HCT116 (cell line): ENCODE measurements at regions not wholly inside any gene's neighbourhood (a gene's known extent, or its start where the extent isn't known, plus 50 kb on each side); places are given as distances from the start of the nearest gene placed in this dataset.

Experiments used
- ELF1 ChIP-seq: IDR thresholded peaks from 2 replicates; pipeline ENCODE4 v1.6.1; 2012; ENCODE audit warnings: low read depth, borderline replicate concordance
- EZH2 ChIP-seq: fragments of 200-600 bp; sonication (generic); IDR thresholded peaks from 2 replicates; pipeline ENCODE4 v1.6.1; 2017; ENCODE audit warnings: antibody characterized with exemption, mixed run types
- EZH2phosphoT487 ChIP-seq: fragments of 200-600 bp; IDR thresholded peaks from 2 replicates; pipeline ENCODE4 v1.6.1; 2018; ENCODE audit warnings: antibody characterized with exemption, borderline replicate concordance
- POLR2A ChIP-seq: IDR thresholded peaks from 2 replicates; pipeline ENCODE4 v1.7.0; 2011; ENCODE audit warnings: borderline replicate concordance; ENCODE audit not compliant: insufficient read depth, insufficient read length; ENCODE audit errors: extremely low read depth
- POLR2AphosphoS5 ChIP-seq: IDR thresholded peaks from 2 replicates; pipeline ENCODE4 v1.6.1; 2011; ENCODE audit warnings: mild to moderate bottlenecking, low read depth, low read length, moderate library complexity
- SP1 ChIP-seq: IDR thresholded peaks from 2 replicates; pipeline ENCODE4 v1.6.1; 2012; ENCODE audit warnings: low read depth
- TF ChIP-seq, protein P1 (sequence below), 3 experiments: fragments of 200-600 bp in 1 of 3; sonication (generic) in 1 of 3; IDR thresholded peaks in 2 of 3; conservative IDR thresholded peaks in 1 of 3; 2 replicates each; pipeline ENCODE4 v1.5.1; 2012 to 2017; ENCODE audit warnings: low read depth in 2 of 3, low read length in 2 of 3, antibody characterized with exemption in 1 of 3, borderline replicate concordance in 1 of 3, control low read depth in 1 of 3, mild to moderate bottlenecking in 1 of 3, mixed read lengths in 1 of 3, mixed run types in 1 of 3, moderate library complexity in 1 of 3; ENCODE audit not compliant: insufficient read depth in 1 of 3
- TF ChIP-seq, protein P2 (sequence below): IDR thresholded peaks from 2 replicates; pipeline ENCODE4 v1.6.1; 2011; ENCODE audit warnings: mild to moderate bottlenecking, low read length, moderate library complexity; ENCODE audit not compliant: insufficient replicate concordance; ENCODE audit errors: extremely low read depth
- TF ChIP-seq, protein P3 (sequence below): IDR thresholded peaks from 2 replicates; pipeline ENCODE4 v1.6.1; 2012
- TF ChIP-seq, protein P4 (sequence below): IDR thresholded peaks from 2 replicates; pipeline ENCODE4 v1.6.1; 2012; ENCODE audit warnings: low read depth

DNA sequence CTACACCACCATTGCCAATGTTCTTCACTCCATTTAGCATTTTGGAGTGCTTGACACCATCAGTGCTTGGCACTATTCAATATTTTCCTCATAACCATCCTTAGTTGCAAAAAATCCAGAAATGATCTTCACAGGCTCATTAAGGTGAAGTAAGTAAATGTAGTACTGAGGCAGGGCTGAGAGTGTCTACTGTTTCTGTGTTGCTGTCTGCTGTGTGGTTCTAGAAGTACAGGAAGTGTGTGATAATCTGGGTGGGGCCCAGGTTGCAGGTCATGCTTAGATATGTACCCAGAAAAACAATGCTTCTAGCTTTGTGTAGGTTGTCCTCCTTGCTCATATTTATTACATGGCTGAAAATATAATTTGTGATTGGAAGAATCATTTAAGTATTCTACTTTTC is 411.8 kb upstream of the CCDC179 start:
- TF ChIP-seq EZH2 = no peak
- no peak for TF ChIP-seq POLR2AphosphoS5
- TF ChIP-seq EZH2phosphoT487 = no peak
- TF ChIP-seq, protein P1, sequence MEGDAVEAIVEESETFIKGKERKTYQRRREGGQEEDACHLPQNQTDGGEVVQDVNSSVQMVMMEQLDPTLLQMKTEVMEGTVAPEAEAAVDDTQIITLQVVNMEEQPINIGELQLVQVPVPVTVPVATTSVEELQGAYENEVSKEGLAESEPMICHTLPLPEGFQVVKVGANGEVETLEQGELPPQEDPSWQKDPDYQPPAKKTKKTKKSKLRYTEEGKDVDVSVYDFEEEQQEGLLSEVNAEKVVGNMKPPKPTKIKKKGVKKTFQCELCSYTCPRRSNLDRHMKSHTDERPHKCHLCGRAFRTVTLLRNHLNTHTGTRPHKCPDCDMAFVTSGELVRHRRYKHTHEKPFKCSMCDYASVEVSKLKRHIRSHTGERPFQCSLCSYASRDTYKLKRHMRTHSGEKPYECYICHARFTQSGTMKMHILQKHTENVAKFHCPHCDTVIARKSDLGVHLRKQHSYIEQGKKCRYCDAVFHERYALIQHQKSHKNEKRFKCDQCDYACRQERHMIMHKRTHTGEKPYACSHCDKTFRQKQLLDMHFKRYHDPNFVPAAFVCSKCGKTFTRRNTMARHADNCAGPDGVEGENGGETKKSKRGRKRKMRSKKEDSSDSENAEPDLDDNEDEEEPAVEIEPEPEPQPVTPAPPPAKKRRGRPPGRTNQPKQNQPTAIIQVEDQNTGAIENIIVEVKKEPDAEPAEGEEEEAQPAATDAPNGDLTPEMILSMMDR (IDR thresholded peaks at IDR 0.05 in 2 of 3, conservative IDR thresholded peaks at IDR 0.05 in 1 of 3; ENCODE audit: borderline replicate concordance in 1 of 3, insufficient read depth in 1 of 3, low read depth in 2 of 3, low read length in 2 of 3) = no peak
- no peak for TF ChIP-seq POLR2A
- no peak for TF ChIP-seq SP1
- TF ChIP-seq, protein P2, sequence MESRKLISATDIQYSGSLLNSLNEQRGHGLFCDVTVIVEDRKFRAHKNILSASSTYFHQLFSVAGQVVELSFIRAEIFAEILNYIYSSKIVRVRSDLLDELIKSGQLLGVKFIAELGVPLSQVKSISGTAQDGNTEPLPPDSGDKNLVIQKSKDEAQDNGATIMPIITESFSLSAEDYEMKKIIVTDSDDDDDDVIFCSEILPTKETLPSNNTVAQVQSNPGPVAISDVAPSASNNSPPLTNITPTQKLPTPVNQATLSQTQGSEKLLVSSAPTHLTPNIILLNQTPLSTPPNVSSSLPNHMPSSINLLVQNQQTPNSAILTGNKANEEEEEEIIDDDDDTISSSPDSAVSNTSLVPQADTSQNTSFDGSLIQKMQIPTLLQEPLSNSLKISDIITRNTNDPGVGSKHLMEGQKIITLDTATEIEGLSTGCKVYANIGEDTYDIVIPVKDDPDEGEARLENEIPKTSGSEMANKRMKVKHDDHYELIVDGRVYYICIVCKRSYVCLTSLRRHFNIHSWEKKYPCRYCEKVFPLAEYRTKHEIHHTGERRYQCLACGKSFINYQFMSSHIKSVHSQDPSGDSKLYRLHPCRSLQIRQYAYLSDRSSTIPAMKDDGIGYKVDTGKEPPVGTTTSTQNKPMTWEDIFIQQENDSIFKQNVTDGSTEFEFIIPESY = no peak
- TF ChIP-seq, protein P3, sequence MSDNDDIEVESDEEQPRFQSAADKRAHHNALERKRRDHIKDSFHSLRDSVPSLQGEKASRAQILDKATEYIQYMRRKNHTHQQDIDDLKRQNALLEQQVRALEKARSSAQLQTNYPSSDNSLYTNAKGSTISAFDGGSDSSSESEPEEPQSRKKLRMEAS = no peak
- TF ChIP-seq ELF1 = no peak
- TF ChIP-seq, protein P4, sequence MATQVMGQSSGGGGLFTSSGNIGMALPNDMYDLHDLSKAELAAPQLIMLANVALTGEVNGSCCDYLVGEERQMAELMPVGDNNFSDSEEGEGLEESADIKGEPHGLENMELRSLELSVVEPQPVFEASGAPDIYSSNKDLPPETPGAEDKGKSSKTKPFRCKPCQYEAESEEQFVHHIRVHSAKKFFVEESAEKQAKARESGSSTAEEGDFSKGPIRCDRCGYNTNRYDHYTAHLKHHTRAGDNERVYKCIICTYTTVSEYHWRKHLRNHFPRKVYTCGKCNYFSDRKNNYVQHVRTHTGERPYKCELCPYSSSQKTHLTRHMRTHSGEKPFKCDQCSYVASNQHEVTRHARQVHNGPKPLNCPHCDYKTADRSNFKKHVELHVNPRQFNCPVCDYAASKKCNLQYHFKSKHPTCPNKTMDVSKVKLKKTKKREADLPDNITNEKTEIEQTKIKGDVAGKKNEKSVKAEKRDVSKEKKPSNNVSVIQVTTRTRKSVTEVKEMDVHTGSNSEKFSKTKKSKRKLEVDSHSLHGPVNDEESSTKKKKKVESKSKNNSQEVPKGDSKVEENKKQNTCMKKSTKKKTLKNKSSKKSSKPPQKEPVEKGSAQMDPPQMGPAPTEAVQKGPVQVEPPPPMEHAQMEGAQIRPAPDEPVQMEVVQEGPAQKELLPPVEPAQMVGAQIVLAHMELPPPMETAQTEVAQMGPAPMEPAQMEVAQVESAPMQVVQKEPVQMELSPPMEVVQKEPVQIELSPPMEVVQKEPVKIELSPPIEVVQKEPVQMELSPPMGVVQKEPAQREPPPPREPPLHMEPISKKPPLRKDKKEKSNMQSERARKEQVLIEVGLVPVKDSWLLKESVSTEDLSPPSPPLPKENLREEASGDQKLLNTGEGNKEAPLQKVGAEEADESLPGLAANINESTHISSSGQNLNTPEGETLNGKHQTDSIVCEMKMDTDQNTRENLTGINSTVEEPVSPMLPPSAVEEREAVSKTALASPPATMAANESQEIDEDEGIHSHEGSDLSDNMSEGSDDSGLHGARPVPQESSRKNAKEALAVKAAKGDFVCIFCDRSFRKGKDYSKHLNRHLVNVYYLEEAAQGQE = no peak
